Esophagus muscularis mucosa (tissue), 4 donors: ENCODE measurements at regions not wholly inside any gene's neighbourhood (a gene's known extent, or its start where the extent isn't known, plus 50 kb on each side); places are given as distances from the start of the nearest gene placed in this dataset.

Experiments used
- DNase-seq: peaks from one replicate; pipeline ENCODE4 v3.0.0-alpha.2; 2017; ENCODE audit errors: extremely low spot score
- H3K27ac ChIP-seq, 4 donors: fragments of 200-600 bp; sonication (generic); replicated peaks in 1 of 4; 1 replicate in 3 of 4; 2 replicates in 1 of 4; pipeline ENCODE4 v1.5.1; 2016 to 2019; ENCODE audit warnings: mild to moderate bottlenecking in 1 of 4
- H3K27me3 ChIP-seq, 4 donors: fragments of 200-600 bp; sonication (generic); one replicate each; pipeline versions ENCODE4 v1.5.1 to v1.6.0; 2016 to 2019
- H3K36me3 ChIP-seq, 4 donors: fragments of 200-600 bp; sonication (generic); one replicate each; pipeline ENCODE4 v1.5.1; 2016 to 2019
- H3K4me1 ChIP-seq, 4 donors: fragments of 200-600 bp; sonication (generic); one replicate each; pipeline ENCODE4 v1.5.1; 2016 to 2019
- H3K4me3 ChIP-seq, 4 donors: fragments of 200-600 bp; sonication (generic); 1 replicate in 2 of 4; 2 replicates in 2 of 4; pipeline ENCODE4 v1.5.1; 2016 to 2019; ENCODE audit warnings: mild to moderate bottlenecking in 4 of 4, moderate library complexity in 1 of 4
- H3K9me3 ChIP-seq, 4 donors: fragments of 200-600 bp; sonication (generic); 1 replicate in 3 of 4; 2 replicates in 1 of 4; pipeline ENCODE4 v1.5.1; 2016 to 2019
- EP300 ChIP-seq: sonication (generic); formaldehyde crosslinking; IDR thresholded peaks from one replicate; pipeline ENCODE4 v1.6.1; 2017; ENCODE audit warnings: antibody characterized with exemption
- POLR2A ChIP-seq: fragments of 450-650 bp; IDR thresholded peaks from one replicate; pipeline ENCODE4 v1.6.1; 2017; ENCODE audit warnings: antibody characterized with exemption, moderate library complexity, mild to moderate bottlenecking, low read depth
- POLR2AphosphoS5 ChIP-seq, 2 donors: sonication (generic); formaldehyde crosslinking; IDR thresholded peaks; one replicate each; pipeline ENCODE4 v1.6.1; 2017; ENCODE audit warnings: antibody characterized with exemption in 2 of 2
- WGBS: methylation state at CpG from one replicate; pipeline ENCODE4 v1.1.5; 2018; 5-methylcytosine and 5-hydroxymethylcytosine counted together
- intact Hi-C: fragments of 100-400 bp; cut with DNase I; formaldehyde crosslinking; loops from one replicate; pipeline ENCODE4 v1.15.1; 2023
- TF ChIP-seq, protein P1 (sequence below), 3 experiments: fragments of 200-600 bp in 2 of 3; fragments of 450-650 bp in 1 of 3; sonication (generic) in 2 of 3; IDR thresholded peaks; one replicate each; pipeline ENCODE4 v1.5.1; 2017 to 2019; ENCODE audit warnings: antibody characterized with exemption in 3 of 3, mild to moderate bottlenecking in 2 of 3, moderate library complexity in 1 of 3

DNA sequence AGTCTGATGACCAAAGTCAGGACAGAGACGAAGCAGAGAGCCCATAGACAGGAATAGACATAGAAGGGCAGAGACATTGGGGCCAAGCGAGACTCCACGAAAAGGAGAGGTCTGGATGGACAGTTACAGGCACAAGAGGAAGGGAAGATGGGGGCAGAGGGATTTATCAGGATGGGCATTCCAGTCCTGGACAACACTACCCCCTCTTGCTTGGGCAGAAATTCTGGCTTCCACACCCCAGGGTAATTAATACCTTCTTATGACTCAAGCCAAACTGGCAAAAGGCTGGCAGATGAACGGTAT, 82.2 kb upstream of the MAFB start:
- no peak overlapping the region for H3K4me3 ChIP-seq
- H3K36me3 ChIP-seq, result no peaks in the 10 kb centered on the region
- WGBS, result 68% methylated on average over 4 of the region's 4 CpGs
- no peaks in the 10 kb centered on the region for H3K9me3 ChIP-seq
- H3K4me1 ChIP-seq, result peaks cover 0 to 3% (median 0%) of the 10 kb centered on the region in 4 donors
- TF ChIP-seq POLR2A, result no peak
- no peak for TF ChIP-seq POLR2AphosphoS5 (IDR thresholded peaks at IDR 0.05)
- TF ChIP-seq, protein P1, sequence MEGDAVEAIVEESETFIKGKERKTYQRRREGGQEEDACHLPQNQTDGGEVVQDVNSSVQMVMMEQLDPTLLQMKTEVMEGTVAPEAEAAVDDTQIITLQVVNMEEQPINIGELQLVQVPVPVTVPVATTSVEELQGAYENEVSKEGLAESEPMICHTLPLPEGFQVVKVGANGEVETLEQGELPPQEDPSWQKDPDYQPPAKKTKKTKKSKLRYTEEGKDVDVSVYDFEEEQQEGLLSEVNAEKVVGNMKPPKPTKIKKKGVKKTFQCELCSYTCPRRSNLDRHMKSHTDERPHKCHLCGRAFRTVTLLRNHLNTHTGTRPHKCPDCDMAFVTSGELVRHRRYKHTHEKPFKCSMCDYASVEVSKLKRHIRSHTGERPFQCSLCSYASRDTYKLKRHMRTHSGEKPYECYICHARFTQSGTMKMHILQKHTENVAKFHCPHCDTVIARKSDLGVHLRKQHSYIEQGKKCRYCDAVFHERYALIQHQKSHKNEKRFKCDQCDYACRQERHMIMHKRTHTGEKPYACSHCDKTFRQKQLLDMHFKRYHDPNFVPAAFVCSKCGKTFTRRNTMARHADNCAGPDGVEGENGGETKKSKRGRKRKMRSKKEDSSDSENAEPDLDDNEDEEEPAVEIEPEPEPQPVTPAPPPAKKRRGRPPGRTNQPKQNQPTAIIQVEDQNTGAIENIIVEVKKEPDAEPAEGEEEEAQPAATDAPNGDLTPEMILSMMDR (IDR thresholded peaks at IDR 0.05), result no peak
- TF ChIP-seq EP300, result no peak
- H3K27ac ChIP-seq, result no peak overlapping the region
- no peak for DNase-seq
- H3K27me3 ChIP-seq, result peaks cover 0 to 6% (median 0%) of the 10 kb centered on the region in 4 donors
- intact Hi-C loops, result no loop called here

DNA sequence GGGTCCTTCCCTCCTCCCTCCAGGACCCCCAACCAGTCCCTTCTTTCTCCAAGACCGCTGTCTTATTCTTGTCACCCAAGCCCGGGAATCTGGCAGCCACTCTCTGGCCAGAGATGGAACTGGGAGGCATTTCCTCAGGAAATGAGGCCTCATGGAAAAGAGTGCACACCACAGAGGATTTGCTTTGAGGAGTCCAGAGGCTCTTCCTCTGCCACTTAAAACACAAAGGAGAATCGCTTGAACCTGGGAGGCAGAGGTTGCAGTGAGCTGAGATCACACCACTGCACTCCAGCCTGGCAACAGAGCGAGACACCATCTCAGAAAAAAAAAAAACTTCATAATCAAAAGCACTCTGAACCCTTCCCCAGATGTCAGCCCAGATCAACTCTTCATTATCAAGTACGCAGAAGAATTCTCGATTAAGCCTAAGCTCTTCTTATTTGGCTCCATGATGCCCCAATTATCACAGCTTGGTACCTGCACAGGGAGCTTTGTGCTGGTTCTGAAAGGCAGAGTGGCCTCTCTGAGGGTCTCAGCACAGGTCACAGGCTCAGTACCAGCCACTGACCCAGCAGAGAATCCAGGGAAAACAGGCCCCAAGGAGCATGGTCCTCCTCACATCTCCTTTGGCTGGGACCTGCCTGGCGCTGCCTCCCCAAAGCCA, 82.9 kb upstream of the MAFB start:
- WGBS, result 84% methylated on average over 7 of the region's 7 CpGs

DNA sequence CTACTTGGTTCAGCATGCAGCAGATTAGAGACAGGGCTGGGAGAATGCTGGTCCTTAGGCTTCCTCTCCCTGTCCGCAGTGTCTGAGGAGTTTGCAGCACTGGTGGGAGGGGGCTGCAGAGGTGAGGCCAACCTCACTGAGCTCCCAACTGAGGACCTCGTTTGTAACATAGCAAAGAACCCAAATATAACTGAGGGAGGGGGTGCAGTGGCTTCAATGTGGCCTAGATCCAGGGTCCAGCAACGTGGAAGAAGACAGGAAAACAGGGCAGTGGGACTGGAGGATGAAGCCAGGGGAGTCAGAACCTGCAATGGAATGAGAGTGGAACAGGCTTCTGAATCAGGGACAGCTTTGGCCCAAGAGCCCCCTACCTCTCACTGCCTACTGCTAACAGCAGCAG, 84.3 kb upstream of the MAFB start:
- no peak for DNase-seq
- H3K9me3 ChIP-seq, result no peaks in the 10 kb centered on the region
- H3K4me1 ChIP-seq, result peaks cover 0 to 3% (median 0%) of the 10 kb centered on the region in 4 donors
- no peak overlapping the region for H3K4me3 ChIP-seq
- H3K36me3 ChIP-seq, result no peaks in the 10 kb centered on the region
- no peak for TF ChIP-seq EP300
- TF ChIP-seq POLR2A, result no peak
- TF ChIP-seq, protein P1 (IDR thresholded peaks at IDR 0.05), result no peak
- no peak for TF ChIP-seq POLR2AphosphoS5 (IDR thresholded peaks at IDR 0.05)
- no peak overlapping the region for H3K27ac ChIP-seq
- no peaks in the 10 kb centered on the region for H3K27me3 ChIP-seq
- intact Hi-C loops, result no loop called here
- WGBS, result 65% methylated on average over 3 of the region's 3 CpGs

More for the DNA sequence above, 82.9 kb upstream of the MAFB start:
- Histone ChIP-seq H3K9me3 (no peaks in the 10 kb centered on the region), H3K27ac (no peak overlapping the region), H3K27me3 (peaks cover 0 to 6% (median 0%) of the 10 kb centered on the region in 4 donors), H3K4me1 (peaks cover 0 to 3% (median 0%) of the 10 kb centered on the region in 4 donors), H3K36me3 (no peaks in the 10 kb centered on the region), H3K4me3 (no peak overlapping the region)
- TF ChIP-seq, protein P1 (IDR thresholded peaks at IDR 0.05), result no peak
- TF ChIP-seq POLR2A (no peak), EP300 (no peak), POLR2AphosphoS5 (IDR thresholded peaks at IDR 0.05) (no peak)
- intact Hi-C loops, result no loop called here
- DNase-seq, result no peak

DNA sequence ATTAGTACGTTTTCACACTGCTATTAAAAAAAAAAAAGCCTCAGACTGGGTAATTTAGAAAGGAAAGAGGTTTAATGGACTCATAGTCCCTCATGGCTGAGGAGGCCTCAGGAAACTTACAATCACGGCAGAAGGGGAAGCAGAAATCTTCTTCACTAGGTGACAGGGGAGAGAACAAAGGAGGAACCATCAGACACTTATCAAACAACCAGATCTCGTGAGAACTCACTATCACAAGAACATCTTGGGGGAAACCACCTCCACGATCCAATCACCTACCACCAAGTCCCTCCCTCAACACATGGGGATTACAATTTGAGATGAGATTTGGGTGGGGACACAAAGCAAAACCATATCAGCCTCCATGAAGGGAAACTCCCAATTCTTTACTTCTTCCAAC, 85.2 kb upstream of the MAFB start:
- DNase-seq, result no peak
- intact Hi-C loops, result no loop called here
- H3K9me3 ChIP-seq, result no peaks in the 10 kb centered on the region
- TF ChIP-seq, protein P1 (IDR thresholded peaks at IDR 0.05), result no peak
- TF ChIP-seq POLR2AphosphoS5 (IDR thresholded peaks at IDR 0.05) (no peak), POLR2A (no peak), EP300 (no peak)
- H3K4me1 ChIP-seq, result peaks cover 0 to 3% (median 0%) of the 10 kb centered on the region in 4 donors
- H3K36me3 ChIP-seq, result no peaks in the 10 kb centered on the region
- no peaks in the 10 kb centered on the region for H3K27me3 ChIP-seq
- WGBS, result 68% methylated on average over 4 of the region's 4 CpGs
- H3K4me3 ChIP-seq, result no peak overlapping the region
- H3K27ac ChIP-seq, result no peak overlapping the region
